H9 (cell line): ENCODE measurements at regions not wholly inside any gene's neighbourhood (a gene's known extent, or its start where the extent isn't known, plus 50 kb on each side); places are given as distances from the start of the nearest gene placed in this dataset.

Experiments
- DNase-seq: peaks from one replicate; pipeline ENCODE4 v3.0.0-alpha.2; 2017
- H2AFZ ChIP-seq: one replicate; pipeline ENCODE4 v1.6.1; 2013; ENCODE audit warnings: mild to moderate bottlenecking, low read length, control low read depth, moderate library complexity
- H2AK5ac ChIP-seq: 2 replicates; pipeline ENCODE4 v1.6.1; 2013; ENCODE audit warnings: low read length, control low read depth, mixed read lengths; ENCODE audit not compliant: insufficient read length
- H2BK120ac ChIP-seq: one replicate; pipeline ENCODE4 v1.6.1; 2013; ENCODE audit warnings: low read depth, mild to moderate bottlenecking, low read length, control low read depth, inconsistent platforms; ENCODE audit not compliant: poor library complexity, severe bottlenecking
- H2BK12ac ChIP-seq: 2 replicates; pipeline ENCODE4 v1.6.1; 2013; ENCODE audit warnings: low read length, control low read depth, mixed read lengths, low read depth; ENCODE audit not compliant: insufficient read length
- H2BK15ac ChIP-seq: 2 replicates; pipeline ENCODE4 v1.6.1; 2013; ENCODE audit warnings: low read depth, low read length, control low read depth
- H2BK20ac ChIP-seq: one replicate; pipeline ENCODE4 v1.6.1; 2013; ENCODE audit warnings: low read depth, mild to moderate bottlenecking, low read length, control low read depth, inconsistent platforms; ENCODE audit not compliant: poor library complexity, severe bottlenecking
- H2BK5ac ChIP-seq: 2 replicates; pipeline ENCODE4 v1.6.1; 2013; ENCODE audit warnings: low read length, control low read depth, mixed read lengths; ENCODE audit not compliant: insufficient read length
- H3K14ac ChIP-seq: 2 replicates; pipeline ENCODE4 v1.6.1; 2013; ENCODE audit warnings: low read length, control low read depth; ENCODE audit not compliant: insufficient read depth
- H3K18ac ChIP-seq: 2 replicates; pipeline ENCODE4 v1.6.1; 2013; ENCODE audit warnings: low read depth, mild to moderate bottlenecking, mixed read lengths, low read length, control low read depth; ENCODE audit not compliant: insufficient read length
- H3K23ac ChIP-seq: 2 replicates; pipeline ENCODE4 v1.6.1; 2013; ENCODE audit warnings: low read length, control low read depth, mixed read lengths, low read depth; ENCODE audit not compliant: insufficient read length
- H3K23me2 ChIP-seq: 2 replicates; pipeline ENCODE4 v1.6.1; 2013; ENCODE audit warnings: low read depth, mild to moderate bottlenecking, mixed read lengths, low read length, control low read depth; ENCODE audit not compliant: insufficient read length, poor library complexity, severe bottlenecking
- H3K27ac ChIP-seq: 2 replicates; pipeline ENCODE4 v1.5.1; 2013; ENCODE audit warnings: low read length, control low read depth, mixed read lengths, low read depth; ENCODE audit not compliant: insufficient read length
- H3K27me3 ChIP-seq: 2 replicates; pipeline ENCODE4 v1.6.1; 2013; ENCODE audit warnings: low read length, control low read depth, inconsistent platforms; ENCODE audit not compliant: insufficient read depth
- H3K4ac ChIP-seq: 2 replicates; pipeline ENCODE4 v1.6.1; 2013; ENCODE audit warnings: low read depth, mild to moderate bottlenecking, control low read depth, inconsistent platforms, low read length, moderate library complexity
- H3K4me1 ChIP-seq: 2 replicates; pipeline ENCODE4 v1.6.1; 2013; ENCODE audit warnings: low read length, control low read depth, inconsistent platforms; ENCODE audit not compliant: insufficient read depth
- H3K4me2 ChIP-seq: 2 replicates; pipeline ENCODE4 v1.6.1; 2013; ENCODE audit warnings: low read length, control low read depth, mixed read lengths; ENCODE audit not compliant: insufficient read length, insufficient read depth
- H3K56ac ChIP-seq: 2 replicates; pipeline ENCODE4 v1.6.1; 2013; ENCODE audit warnings: low read depth, mild to moderate bottlenecking, mixed read lengths, low read length, control low read depth; ENCODE audit not compliant: insufficient read length
- H3K79me1 ChIP-seq: 2 replicates; pipeline ENCODE4 v1.6.1; 2013; ENCODE audit warnings: low read depth, mild to moderate bottlenecking, moderate library complexity, low read length, control low read depth, inconsistent platforms; ENCODE audit not compliant: insufficient read depth, poor library complexity, severe bottlenecking
- H3K79me2 ChIP-seq: 2 replicates; pipeline ENCODE4 v1.6.1; 2013; ENCODE audit warnings: low read length, control low read depth, inconsistent platforms; ENCODE audit not compliant: insufficient read depth
- H3K9ac ChIP-seq: 2 replicates; pipeline ENCODE4 v1.6.1; 2013; ENCODE audit warnings: low read length, control low read depth, mixed read lengths; ENCODE audit not compliant: insufficient read length; ENCODE audit errors: extremely low read depth
- H3K9me3 ChIP-seq: one replicate; pipeline ENCODE4 v1.6.1; 2013; ENCODE audit warnings: low read depth, low read length, inconsistent platforms; ENCODE audit not compliant: control insufficient read depth
- H3T11ph ChIP-seq: one replicate; pipeline ENCODE4 v1.6.1; 2013; ENCODE audit warnings: mild to moderate bottlenecking, low read length, control low read depth, inconsistent platforms
- H4K20me1 ChIP-seq: one replicate; pipeline ENCODE4 v1.6.1; 2013; ENCODE audit not compliant: control insufficient read depth, insufficient read length, insufficient read depth
- H4K5ac ChIP-seq: 2 replicates; pipeline ENCODE4 v1.6.1; 2013; ENCODE audit warnings: low read depth, mild to moderate bottlenecking, mixed read lengths, low read length, control low read depth; ENCODE audit not compliant: insufficient read length
- H4K8ac ChIP-seq: replicated peaks from 2 replicates; pipeline ENCODE4 v1.6.1; 2013; ENCODE audit warnings: low read length, control low read depth, mixed read lengths, low read depth; ENCODE audit not compliant: insufficient read length
- H4K91ac ChIP-seq: 2 replicates; pipeline ENCODE4 v1.6.1; 2013; ENCODE audit warnings: low read depth, mild to moderate bottlenecking, moderate library complexity, mixed read lengths, low read length, control low read depth; ENCODE audit not compliant: insufficient read length
- H3K27ac Mint-ChIP-seq, 3 experiments: 2 replicates in 2 of 3; 3 replicates in 1 of 3; pipeline ENCODE4 v1.8.0; 2020 to 2021; ENCODE audit warnings: mixed read lengths in 3 of 3, mild to moderate bottlenecking in 1 of 3, moderate library complexity in 1 of 3
- H3K27me3 Mint-ChIP-seq: 2 replicates; pipeline ENCODE4 v1.8.0; 2021; ENCODE audit warnings: low read depth, mild to moderate bottlenecking, moderate library complexity, mixed read lengths
- H3K36me3 Mint-ChIP-seq, 3 experiments: 2 replicates in 2 of 3; 3 replicates in 1 of 3; pipeline ENCODE4 v1.8.0; 2020 to 2021; ENCODE audit warnings: low read depth in 3 of 3, mixed read lengths in 3 of 3; ENCODE audit not compliant: insufficient read depth in 1 of 3
- H3K4me1 Mint-ChIP-seq, 2 experiments: 2 replicates each; pipeline ENCODE4 v1.8.0; 2020; ENCODE audit warnings: mixed read lengths in 2 of 2
- H3K4me3 Mint-ChIP-seq, 2 experiments: 2 replicates in 1 of 2; 3 replicates in 1 of 2; pipeline ENCODE4 v1.8.0; 2020 to 2021; ENCODE audit warnings: mild to moderate bottlenecking in 2 of 2, mixed read lengths in 2 of 2, moderate library complexity in 1 of 2
- H3K9me3 Mint-ChIP-seq, 2 experiments: 2 replicates in 1 of 2; 3 replicates in 1 of 2; pipeline ENCODE4 v1.8.0; 2020; ENCODE audit warnings: mild to moderate bottlenecking in 2 of 2, mixed read lengths in 2 of 2, moderate library complexity in 1 of 2
- CTCF ChIP-seq: fragments of 200-600 bp; sonication (generic); conservative IDR thresholded peaks from 3 replicates; pipeline ENCODE4 v1.8.0; 2021; ENCODE audit warnings: antibody characterized with exemption, mild to moderate bottlenecking
- WGBS: extraction: QIAGEN DNeasy Blood & Tissue Kit; methylation state at CpG from one replicate; pipeline ENCODE4 v1.1.7; 2013; ENCODE audit warnings: missing lambda C conversion rate, low lambda C conversion rate, mixed read lengths; ENCODE audit not compliant: insufficient read length; ENCODE audit errors: extremely low coverage; 5-methylcytosine and 5-hydroxymethylcytosine counted together

GRCh38 chr13:105915146-105915850 is 620.2 kb downstream of the EFNB2 start:
- Mint-ChIP-seq H3K36me3 (peaks cover 0 to 1% (median 0%) of the 10 kb centered on the region in 3 experiments; a peak in 1 of 7 replicates), H3K9me3 (peaks cover 0 to 4% of the 10 kb centered on the region in 2 experiments; a peak in 1 of 5 replicates), H3K27ac (no peak overlapping the region), H3K27me3 (no peaks in the 10 kb centered on the region), H3K4me1 (peaks cover 15 to 16% of the 10 kb centered on the region in 2 experiments), H3K4me3 (no peak overlapping the region)
- Histone ChIP-seq H3T11ph (no peak overlapping the region), H3K4me1 (no peaks in the 10 kb centered on the region; the same call in 1 of the 2 replicates), H4K91ac (no peak overlapping the region), H3K9me3 (no peaks in the 10 kb centered on the region), H2BK15ac (no peak overlapping the region), H2BK12ac (no peak overlapping the region), H4K20me1 (no peaks in the 10 kb centered on the region), H3K18ac (no peak overlapping the region), H3K27ac (no peak overlapping the region), H3K23ac (no peak overlapping the region), H2BK5ac (no peak overlapping the region), H3K27me3 (no peaks in the 10 kb centered on the region), H3K4ac (no peak overlapping the region), H4K8ac (no peak overlapping the region), H4K5ac (no peak overlapping the region), H3K56ac (no peak overlapping the region), H2AFZ (no peak overlapping the region), H3K4me2 (no peak overlapping the region), H3K9ac (no peak overlapping the region), H2AK5ac (no peak overlapping the region), H2BK20ac (no peak overlapping the region), H3K79me2 (no peaks in the 10 kb centered on the region), H3K79me1 (no peaks in the 10 kb centered on the region), H3K23me2 (no peaks in the 10 kb centered on the region), H2BK120ac (no peak overlapping the region), H3K14ac (no peak overlapping the region)
- no peak for TF ChIP-seq CTCF
- WGBS: no CpG with 5 or more reads among the region's 10 CpGs
- no peak for DNase-seq
